T-cell (primary cell): ENCODE measurements at regions not wholly inside any gene's neighbourhood (a gene's known extent, or its start where the extent isn't known, plus 50 kb on each side); places are given as distances from the start of the nearest gene placed in this dataset.

ENCODE experiments used
- ATAC-seq, 4 experiments: fragments of 200-7000 bp in 3 of 4; fragments of 150-1000 bp in 1 of 4; cut with Tn5 transposase; replicated peaks in 1 of 4; 1 replicate in 3 of 4; 2 replicates in 1 of 4; pipeline ENCODE4 v1.10.0; 2021; ENCODE audit warnings: moderate library complexity in 3 of 4, mild to moderate bottlenecking in 2 of 4, moderate number of reproducible peaks in 1 of 4
- CTCF ChIA-PET, 2 donors: fragments of 300-600 bp; sonication (Branson Sonifier 250); formaldehyde crosslinking; loops; one replicate each; lab custom pipeline; 2022; ENCODE audit warnings: antibody characterized with exemption in 2 of 2; lab: Charles Lee
- POLR2A ChIA-PET, 2 donors: fragments of 300-600 bp; sonication (Branson Sonifier 250); formaldehyde crosslinking; loops; one replicate each; lab custom pipeline; 2022; ENCODE audit warnings: antibody characterized with exemption in 2 of 2; lab: Charles Lee
- DNase-seq, 35 experiments: peaks; one replicate each; pipeline versions ENCODE4 v3.0.0 to v3.0.0-alpha.2; 2013 to 2023
- H3K27ac ChIP-seq: one replicate; pipeline ENCODE4 v1.5.1; 2013; ENCODE audit warnings: low read length
- H3K27me3 ChIP-seq, 2 experiments: replicated peaks in 1 of 2; 1 replicate in 1 of 2; 2 replicates in 1 of 2; pipeline versions ENCODE4 v1.6.1 to v1.7.0; 2013; ENCODE audit warnings: low read length in 1 of 2, mixed read lengths in 1 of 2; ENCODE audit not compliant: control insufficient read depth in 2 of 2, insufficient read depth in 2 of 2; ENCODE audit errors: extremely low read depth in 1 of 2
- H3K36me3 ChIP-seq, 2 donors: 1 replicate in 1 of 2; 2 replicates in 1 of 2; pipeline versions ENCODE4 v1.6.1 to v1.7.0; 2013; ENCODE audit warnings: low read length in 1 of 2; ENCODE audit not compliant: control insufficient read depth in 2 of 2, insufficient read depth in 1 of 2; ENCODE audit errors: extremely low read depth in 1 of 2
- H3K4me1 ChIP-seq, 2 experiments: 1 replicate in 1 of 2; 2 replicates in 1 of 2; pipeline versions ENCODE4 v1.6.1 to v1.7.0; 2013; ENCODE audit warnings: low read length in 2 of 2, mixed read lengths in 1 of 2; ENCODE audit not compliant: insufficient read depth in 2 of 2, control insufficient read depth in 1 of 2; ENCODE audit errors: extremely low read depth in 1 of 2
- H3K4me3 ChIP-seq, 2 donors: 1 replicate in 1 of 2; 2 replicates in 1 of 2; pipeline versions ENCODE4 v1.5.1 to v1.7.0; 2013; ENCODE audit warnings: mild to moderate bottlenecking in 2 of 2, low read length in 1 of 2, moderate library complexity in 1 of 2; ENCODE audit not compliant: control insufficient read depth in 1 of 2; ENCODE audit errors: extremely low read depth in 1 of 2
- H3K9me3 ChIP-seq: 2 replicates; pipeline ENCODE4 v1.7.0; 2013
- H3K27ac Mint-ChIP-seq, 2 donors: one replicate each; pipeline ENCODE4 v1.8.0; 2020 to 2021; ENCODE audit warnings: mild to moderate bottlenecking in 2 of 2, mixed read lengths in 2 of 2
- H3K27me3 Mint-ChIP-seq, 2 donors: one replicate each; pipeline ENCODE4 v1.8.0; 2021 to 2022; ENCODE audit warnings: mixed read lengths in 2 of 2
- H3K36me3 Mint-ChIP-seq: one replicate; pipeline ENCODE4 v1.8.0; 2021; ENCODE audit warnings: mixed read lengths
- H3K4me1 Mint-ChIP-seq, 3 donors: one replicate each; pipeline ENCODE4 v1.8.0; 2020 to 2022; ENCODE audit warnings: mixed read lengths in 3 of 3, mild to moderate bottlenecking in 1 of 3
- H3K4me3 Mint-ChIP-seq, 3 donors: one replicate each; pipeline ENCODE4 v1.8.0; 2020 to 2022; ENCODE audit warnings: mild to moderate bottlenecking in 3 of 3, mixed read lengths in 3 of 3, moderate library complexity in 3 of 3
- H3K9me3 Mint-ChIP-seq, 3 donors: one replicate each; pipeline ENCODE4 v1.8.0; 2020 to 2022; ENCODE audit warnings: mixed read lengths in 3 of 3
- WGBS: methylation state at CpG from one replicate; pipeline ENCODE4 v1.1.5; 2013; ENCODE audit warnings: missing lambda C conversion rate; ENCODE audit not compliant: insufficient coverage; 5-methylcytosine and 5-hydroxymethylcytosine counted together

DNA sequence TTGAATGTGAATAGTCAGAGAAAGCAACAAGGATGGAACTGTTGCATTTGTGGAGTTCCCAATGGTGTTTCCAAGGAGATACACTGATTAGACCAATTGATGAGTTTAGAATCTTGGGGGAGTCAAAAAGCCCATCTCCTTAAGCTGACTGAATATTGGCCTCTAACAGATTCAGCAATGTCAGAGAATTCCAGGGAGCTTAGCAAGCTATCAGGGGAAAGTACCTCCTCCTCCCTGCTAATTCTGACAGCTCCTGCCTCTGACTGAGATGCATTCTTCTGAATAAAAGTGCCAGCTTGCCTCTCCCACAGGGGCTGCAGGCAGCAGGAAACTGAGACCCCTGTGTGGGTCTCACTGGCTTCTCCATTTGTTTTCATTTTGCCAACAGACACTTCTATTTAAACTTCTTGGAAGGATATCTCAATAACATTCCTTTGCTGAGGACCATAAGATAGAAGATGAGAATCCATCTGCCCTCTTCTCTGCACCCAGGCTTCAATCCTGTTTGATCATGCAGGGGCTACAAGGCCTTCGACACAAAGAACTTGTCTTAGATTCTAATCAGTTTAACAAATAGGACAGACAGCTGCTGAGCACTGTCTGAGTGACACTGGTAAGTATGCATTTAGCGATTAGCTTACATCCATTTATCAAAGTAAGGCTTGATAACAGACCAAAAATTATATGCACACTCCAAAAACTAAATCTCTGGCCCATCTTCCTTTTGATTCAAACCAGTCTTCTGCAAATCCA lies 1080.8 kb downstream of the TUSC7 start:
- POLR2A ChIA-PET = no interaction called here

DNA sequence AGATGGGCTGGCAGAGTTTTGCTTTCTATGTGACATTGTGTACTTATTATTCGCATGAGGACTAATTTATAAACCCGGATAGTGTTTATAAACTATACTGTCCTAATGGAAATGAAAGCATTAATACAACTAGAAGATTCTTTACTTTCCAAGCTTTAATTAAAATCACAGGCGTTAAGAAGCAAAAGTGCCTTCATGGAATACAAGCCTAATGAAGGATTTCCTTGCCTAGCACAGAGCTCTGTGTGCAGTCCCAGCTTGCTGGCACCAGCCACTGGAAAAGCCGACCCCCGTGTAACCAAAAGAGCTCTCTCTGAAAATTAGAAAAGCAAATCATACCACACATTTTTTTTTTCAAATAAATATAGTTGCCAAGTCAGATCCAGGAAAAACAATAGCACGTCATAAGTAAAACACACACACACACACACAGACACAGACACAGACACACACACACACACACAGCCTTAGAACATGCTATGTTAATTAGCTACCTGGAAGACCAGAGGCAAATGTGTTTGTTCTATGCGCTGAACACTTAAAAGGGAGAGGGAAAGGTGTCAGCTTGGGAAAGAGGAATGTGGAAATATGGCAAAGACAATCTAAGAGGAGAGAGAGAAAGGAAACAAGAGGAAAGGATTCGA lies 1084.2 kb downstream of the TUSC7 start:
- POLR2A ChIA-PET = interaction anchor here in 1 of 2 donors (0.6 kb wide), 1 partner anchor 895 kb away, joined by 5 read pairs; no protein-coding TSS in a partner anchor
- H3K4me3 ChIP-seq = no peak overlapping the region
- no peaks in the 10 kb centered on the region for H3K27me3 ChIP-seq
- CTCF ChIA-PET = no interaction called here
- DNase-seq (no peak), ATAC-seq (no peak)
- no peaks in the 10 kb centered on the region for H3K4me1 Mint-ChIP-seq
- no peak overlapping the region for H3K27ac Mint-ChIP-seq
- H3K27ac ChIP-seq = no peak overlapping the region
- no peaks in the 10 kb centered on the region for H3K9me3 ChIP-seq
- no peaks in the 10 kb centered on the region for H3K36me3 ChIP-seq
- 86% methylated on average over 1 of the region's 8 CpGs for WGBS
- peaks cover 0 to 16% (median 0%) of the 10 kb centered on the region in 3 donors for H3K9me3 Mint-ChIP-seq
- no peaks in the 10 kb centered on the region for H3K4me1 ChIP-seq
- H3K27me3 Mint-ChIP-seq = no peaks in the 10 kb centered on the region
- no peak overlapping the region for H3K4me3 Mint-ChIP-seq
- no peaks in the 10 kb centered on the region for H3K36me3 Mint-ChIP-seq

More for the DNA sequence above, 1080.8 kb downstream of the TUSC7 start:
- no peaks in the 10 kb centered on the region for H3K27me3 Mint-ChIP-seq
- DNase-seq (no peak), ATAC-seq (no peak)
- H3K4me3 ChIP-seq = no peak overlapping the region
- CTCF ChIA-PET = no interaction called here
- no peaks in the 10 kb centered on the region for H3K36me3 Mint-ChIP-seq
- no peak overlapping the region for H3K27ac Mint-ChIP-seq
- no peak overlapping the region for H3K27ac ChIP-seq
- H3K4me1 Mint-ChIP-seq = no peaks in the 10 kb centered on the region
- no peaks in the 10 kb centered on the region for H3K36me3 ChIP-seq
- H3K9me3 ChIP-seq = no peaks in the 10 kb centered on the region
- WGBS = 60% methylated on average over 1 of the region's 2 CpGs
- H3K4me3 Mint-ChIP-seq = no peak overlapping the region
- H3K9me3 Mint-ChIP-seq = peaks cover 0 to 19% (median 0%) of the 10 kb centered on the region in 3 donors
- H3K4me1 ChIP-seq = no peaks in the 10 kb centered on the region
- no peaks in the 10 kb centered on the region for H3K27me3 ChIP-seq

DNA sequence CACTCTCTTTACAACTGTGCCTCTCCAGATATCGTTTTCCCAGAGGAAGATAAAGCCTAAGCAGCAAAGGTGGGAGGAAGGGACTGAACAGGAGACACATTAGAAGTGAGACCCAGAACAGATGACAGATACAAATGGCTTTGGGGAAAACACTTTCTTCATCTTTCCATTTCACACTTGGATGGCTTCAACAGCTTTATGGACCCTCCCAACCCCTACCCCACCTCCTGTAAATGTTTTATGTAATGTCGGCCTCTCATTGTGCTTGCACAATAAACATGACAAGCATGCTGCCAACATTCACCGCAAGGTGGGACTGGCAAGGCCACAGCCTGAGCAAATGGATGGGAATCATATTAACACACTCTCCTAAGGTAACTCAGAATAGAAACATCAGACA lies 1088.6 kb downstream of the TUSC7 start:
- H3K27me3 ChIP-seq = no peaks in the 10 kb centered on the region
- ChIA-PET POLR2A (no interaction called here), CTCF (no interaction called here)
- H3K9me3 ChIP-seq = no peaks in the 10 kb centered on the region
- DNase-seq (no peak), ATAC-seq (no peak)
- H3K4me1 Mint-ChIP-seq = no peaks in the 10 kb centered on the region
- peaks cover 0 to 18% (median 3%) of the 10 kb centered on the region in 3 donors for H3K9me3 Mint-ChIP-seq
- no peak overlapping the region for H3K27ac ChIP-seq
- no peak overlapping the region for H3K4me3 Mint-ChIP-seq
- H3K27me3 Mint-ChIP-seq = no peaks in the 10 kb centered on the region
- 80% methylated on average over 1 of the region's 3 CpGs for WGBS
- H3K36me3 Mint-ChIP-seq = no peaks in the 10 kb centered on the region
- no peak overlapping the region for H3K27ac Mint-ChIP-seq
- H3K4me1 ChIP-seq = no peaks in the 10 kb centered on the region
- H3K4me3 ChIP-seq = no peak overlapping the region
- no peaks in the 10 kb centered on the region for H3K36me3 ChIP-seq

DNA sequence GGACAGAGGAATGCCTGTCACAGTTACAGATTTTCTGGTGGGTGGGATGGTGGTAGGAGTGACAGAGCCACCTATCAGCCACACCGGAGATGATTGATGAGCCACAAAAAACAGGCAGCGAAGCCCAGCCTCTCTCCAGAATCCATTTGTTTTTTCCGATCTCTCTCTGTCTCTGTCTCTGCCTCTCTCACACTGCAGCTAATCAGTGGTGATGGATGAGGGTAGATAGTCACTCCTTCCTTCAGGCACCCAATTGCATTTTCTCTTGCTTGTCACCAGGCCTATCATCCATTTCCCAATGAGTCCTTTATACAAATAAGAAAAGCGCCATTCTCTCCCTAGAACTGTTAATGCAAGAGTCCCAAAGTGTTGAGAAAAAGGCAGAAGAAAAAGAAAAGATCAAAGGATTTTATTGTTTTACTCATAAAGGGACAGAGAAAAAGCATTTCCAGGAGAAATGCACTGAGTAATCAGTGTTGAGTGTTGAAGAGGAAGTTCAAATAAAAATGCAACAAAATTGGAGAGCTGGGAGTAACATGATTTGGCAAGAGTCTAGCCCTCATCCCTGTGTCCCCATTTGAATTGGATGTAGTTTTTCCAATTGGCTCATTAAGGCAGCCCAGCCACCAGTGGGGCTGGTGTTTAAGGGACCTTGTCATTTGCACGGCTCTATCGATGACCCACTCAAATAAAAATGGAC lies 1089.3 kb downstream of the TUSC7 start:
- no peak overlapping the region for H3K27ac Mint-ChIP-seq
- Histone ChIP-seq H3K9me3 (no peaks in the 10 kb centered on the region), H3K4me3 (no peak overlapping the region), H3K27me3 (no peaks in the 10 kb centered on the region), H3K36me3 (no peaks in the 10 kb centered on the region), H3K4me1 (no peaks in the 10 kb centered on the region), H3K27ac (no peak overlapping the region)
- ATAC-seq (no peak), DNase-seq (no peak)
- ChIA-PET CTCF (no interaction called here), POLR2A (no interaction called here)
- no peaks in the 10 kb centered on the region for H3K36me3 Mint-ChIP-seq
- no peak overlapping the region for H3K4me3 Mint-ChIP-seq
- H3K27me3 Mint-ChIP-seq = no peaks in the 10 kb centered on the region
- WGBS = no CpG with 5 or more reads among the region's 6 CpGs
- peaks cover 0 to 17% (median 3%) of the 10 kb centered on the region in 3 donors for H3K9me3 Mint-ChIP-seq
- no peaks in the 10 kb centered on the region for H3K4me1 Mint-ChIP-seq

DNA sequence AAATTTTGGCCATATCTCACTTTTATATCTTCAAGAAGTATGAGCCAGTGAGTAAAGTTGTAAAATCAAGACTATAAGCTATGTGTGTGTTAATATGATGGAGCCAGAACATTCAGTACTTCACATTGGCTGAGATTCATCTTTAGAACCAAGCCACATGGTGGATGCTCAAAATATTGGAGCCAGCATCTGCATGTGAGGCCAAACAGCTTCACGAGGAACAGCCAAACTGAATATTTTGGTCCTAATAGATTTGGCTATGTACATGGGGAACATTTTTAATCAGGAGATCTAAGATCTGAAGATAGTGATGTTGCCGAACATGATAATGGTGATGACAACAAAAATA lies 1089.8 kb downstream of the TUSC7 start:
- DNase-seq (no peak), ATAC-seq (no peak)
- Histone ChIP-seq H3K36me3 (no peaks in the 10 kb centered on the region), H3K9me3 (no peaks in the 10 kb centered on the region), H3K4me3 (no peak overlapping the region), H3K4me1 (no peaks in the 10 kb centered on the region), H3K27ac (no peak overlapping the region), H3K27me3 (no peaks in the 10 kb centered on the region)
- Mint-ChIP-seq H3K4me3 (no peak overlapping the region), H3K27ac (no peak overlapping the region), H3K27me3 (no peaks in the 10 kb centered on the region), H3K9me3 (peaks cover 0 to 15% (median 3%) of the 10 kb centered on the region in 3 donors), H3K36me3 (no peaks in the 10 kb centered on the region), H3K4me1 (no peaks in the 10 kb centered on the region)
- ChIA-PET POLR2A (no interaction called here), CTCF (no interaction called here)
- 83% methylated on average over 1 of the region's 2 CpGs for WGBS

DNA sequence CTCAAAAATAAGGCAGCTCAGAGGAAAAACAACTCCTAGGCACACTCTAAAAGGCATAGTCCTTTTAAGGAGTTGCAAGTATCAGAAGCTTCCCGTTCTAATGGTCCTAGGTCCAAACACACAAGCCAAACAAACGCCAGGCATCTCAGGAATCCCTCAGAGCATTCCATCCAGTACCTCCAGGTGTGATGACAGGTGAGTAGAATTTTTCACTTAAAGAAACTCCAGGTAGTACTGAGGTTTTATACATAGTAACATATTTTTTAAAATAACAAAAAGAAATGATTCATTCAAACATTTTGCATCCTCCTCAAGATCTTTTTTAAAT lies 1092.3 kb downstream of the TUSC7 start:
- H3K27me3 ChIP-seq = no peaks in the 10 kb centered on the region
- DNase-seq (no peak), ATAC-seq (no peak)
- POLR2A ChIA-PET = no interaction called here
- no CpG with 5 or more reads among the region's 2 CpGs for WGBS
- no peaks in the 10 kb centered on the region for H3K4me1 ChIP-seq
- Mint-ChIP-seq H3K4me1 (no peaks in the 10 kb centered on the region), H3K4me3 (no peak overlapping the region), H3K27ac (no peak overlapping the region), H3K27me3 (no peaks in the 10 kb centered on the region), H3K36me3 (no peaks in the 10 kb centered on the region), H3K9me3 (peaks cover 0 to 13% (median 3%) of the 10 kb centered on the region in 3 donors)
- CTCF ChIA-PET = no interaction called here
- no peak overlapping the region for H3K4me3 ChIP-seq
- no peaks in the 10 kb centered on the region for H3K9me3 ChIP-seq
- H3K27ac ChIP-seq = no peak overlapping the region
- no peaks in the 10 kb centered on the region for H3K36me3 ChIP-seq
